Immature natural killer cell (primary cell): ENCODE measurements at regions not wholly inside any gene's neighbourhood (a gene's known extent, or its start where the extent isn't known, plus 50 kb on each side); places are given as distances from the start of the nearest gene placed in this dataset.

Source experiments
- DNase-seq, 3 donors: peaks; one replicate each; pipeline ENCODE4 v3.0.0; 2022; ENCODE audit warnings: mixed read lengths in 1 of 3
- H3K27ac Mint-ChIP-seq, 6 donors: one replicate each; pipeline ENCODE4 v1.8.0; 2020; ENCODE audit warnings: mixed read lengths in 6 of 6, mild to moderate bottlenecking in 5 of 6, inconsistent platforms in 4 of 6, moderate library complexity in 3 of 6
- H3K27me3 Mint-ChIP-seq, 3 donors: one replicate each; pipeline ENCODE4 v1.8.0; 2020 to 2021; ENCODE audit warnings: low read depth in 3 of 3, mild to moderate bottlenecking in 3 of 3, mixed read lengths in 3 of 3, moderate library complexity in 3 of 3, inconsistent platforms in 1 of 3
- H3K36me3 Mint-ChIP-seq, 3 donors: one replicate each; pipeline ENCODE4 v1.8.0; 2020; ENCODE audit warnings: mixed read lengths in 3 of 3, inconsistent platforms in 2 of 3, mild to moderate bottlenecking in 2 of 3
- H3K4me1 Mint-ChIP-seq, 2 donors: one replicate each; pipeline ENCODE4 v1.8.0; 2020; ENCODE audit warnings: inconsistent platforms in 2 of 2, mild to moderate bottlenecking in 2 of 2, mixed read lengths in 2 of 2, moderate library complexity in 1 of 2
- H3K4me3 Mint-ChIP-seq, 5 donors: one replicate each; pipeline ENCODE4 v1.8.0; 2020; ENCODE audit warnings: mild to moderate bottlenecking in 5 of 5, mixed read lengths in 5 of 5, inconsistent platforms in 3 of 5, moderate library complexity in 3 of 5
- H3K9me3 Mint-ChIP-seq, 6 donors: one replicate each; pipeline ENCODE4 v1.8.0; 2020; ENCODE audit warnings: mild to moderate bottlenecking in 6 of 6, mixed read lengths in 6 of 6, inconsistent platforms in 4 of 6, moderate library complexity in 3 of 6

GRCh38 chr2:107308835-107309234 lies 422.9 kb upstream of the ST6GAL2 start:
- DNase-seq: no peak
- Mint-ChIP-seq H3K27ac (no peak overlapping the region), H3K27me3 (peaks cover 0 to 3% (median 0%) of the 10 kb centered on the region in 3 donors), H3K9me3 (peaks cover 14 to 41% (median 16%) of the 10 kb centered on the region in 6 donors), H3K36me3 (peaks cover 0 to 4% (median 0%) of the 10 kb centered on the region in 3 donors), H3K4me3 (no peak overlapping the region), H3K4me1 (no peaks in the 10 kb centered on the region)

DNA sequence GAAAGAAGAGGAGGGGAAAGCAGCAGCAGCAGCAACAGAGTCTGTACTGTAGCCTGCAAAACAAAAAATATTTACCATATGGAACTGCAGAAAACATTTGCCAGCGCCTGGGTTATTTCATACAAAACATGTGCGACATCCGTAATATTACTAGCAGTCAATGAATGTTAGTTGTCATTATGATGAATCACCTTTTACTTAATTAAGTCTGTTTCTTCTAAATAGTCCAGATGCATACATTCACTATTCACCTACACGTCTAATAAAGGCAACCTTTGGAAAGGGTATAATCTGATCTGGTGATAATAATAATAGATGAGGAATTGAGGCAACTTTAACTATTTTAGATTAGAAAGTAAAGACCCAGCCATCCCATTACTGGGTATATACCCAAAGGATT lies 426.3 kb upstream of the ST6GAL2 start:
- peaks cover 10 to 47% (median 16%) of the 10 kb centered on the region in 6 donors for H3K9me3 Mint-ChIP-seq
- no peaks in the 10 kb centered on the region for H3K4me1 Mint-ChIP-seq
- H3K27ac Mint-ChIP-seq: no peak overlapping the region
- H3K27me3 Mint-ChIP-seq: peaks cover 0 to 3% (median 2%) of the 10 kb centered on the region in 3 donors
- no peak for DNase-seq
- H3K4me3 Mint-ChIP-seq: no peak overlapping the region
- H3K36me3 Mint-ChIP-seq: no peaks in the 10 kb centered on the region

DNA sequence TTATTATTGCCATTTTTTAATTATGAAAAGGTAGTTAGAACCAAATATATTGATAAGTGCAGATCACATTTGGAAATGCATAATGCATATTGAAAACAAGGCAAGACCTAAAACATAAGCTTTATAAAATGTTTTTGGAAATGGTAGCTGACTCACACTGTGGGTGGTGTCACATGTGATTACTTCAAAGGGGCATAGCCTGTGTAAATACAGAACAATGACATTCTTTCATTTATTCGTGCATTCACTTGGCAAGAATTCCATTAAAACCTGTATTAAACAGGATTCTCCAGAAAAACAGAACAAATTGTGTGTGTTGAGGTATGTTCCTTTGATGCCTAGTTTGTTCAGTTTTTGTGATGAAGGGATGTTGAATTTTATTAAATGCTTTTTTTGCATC lies 427.3 kb upstream of the ST6GAL2 start:
- peaks cover 3 to 42% (median 15%) of the 10 kb centered on the region in 6 donors for H3K9me3 Mint-ChIP-seq
- no peak overlapping the region for H3K4me3 Mint-ChIP-seq
- H3K27ac Mint-ChIP-seq: no peak overlapping the region
- no peaks in the 10 kb centered on the region for H3K36me3 Mint-ChIP-seq
- no peaks in the 10 kb centered on the region for H3K4me1 Mint-ChIP-seq
- H3K27me3 Mint-ChIP-seq: peaks cover 0 to 3% (median 2%) of the 10 kb centered on the region in 3 donors
- DNase-seq: no peak

DNA sequence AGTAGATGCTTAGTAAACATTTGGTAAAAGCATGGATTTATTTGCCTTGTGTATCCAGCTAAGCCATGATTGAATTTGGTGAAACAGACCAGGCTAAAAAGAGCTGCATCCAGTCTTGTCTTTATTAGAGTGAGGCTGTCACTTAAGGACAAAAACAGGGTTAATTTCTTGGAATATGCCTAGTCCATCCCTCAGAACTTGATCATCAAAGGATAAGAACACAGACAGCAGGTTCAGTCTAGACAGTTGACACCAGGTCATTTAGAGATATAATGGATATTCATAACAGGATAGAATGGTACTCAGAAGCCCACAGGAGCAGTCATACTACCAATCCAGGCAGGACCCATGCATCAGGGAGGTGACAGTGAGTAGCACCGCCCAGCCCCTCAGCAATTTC lies 434.9 kb upstream of the ST6GAL2 start:
- Mint-ChIP-seq H3K9me3 (peaks cover 5 to 29% (median 17%) of the 10 kb centered on the region in 6 donors), H3K4me1 (no peaks in the 10 kb centered on the region), H3K27ac (no peak overlapping the region), H3K27me3 (peaks cover 0 to 3% (median 2%) of the 10 kb centered on the region in 3 donors), H3K4me3 (no peak overlapping the region), H3K36me3 (no peaks in the 10 kb centered on the region)
- DNase-seq: no peak

DNA sequence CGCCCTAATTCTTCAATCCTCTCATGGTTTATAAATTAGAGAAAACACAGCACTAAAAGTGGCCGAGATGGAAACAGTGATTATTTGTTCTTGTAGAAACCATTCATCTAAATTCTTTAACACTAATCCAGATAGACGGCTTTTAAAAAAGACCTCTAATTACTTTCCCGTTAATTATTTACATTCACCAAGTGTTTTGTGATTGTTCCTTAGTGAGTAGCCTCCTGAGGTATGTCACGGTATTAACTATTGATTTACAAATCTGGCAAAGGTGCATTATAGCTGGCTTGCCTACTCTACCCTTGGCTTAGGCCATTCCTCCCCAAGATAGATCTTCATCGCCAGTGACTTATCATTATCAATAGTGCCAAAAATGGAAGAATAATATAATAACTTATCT lies 436.4 kb upstream of the ST6GAL2 start:
- H3K4me1 Mint-ChIP-seq: no peaks in the 10 kb centered on the region
- H3K27ac Mint-ChIP-seq: no peak overlapping the region
- H3K36me3 Mint-ChIP-seq: no peaks in the 10 kb centered on the region
- DNase-seq: no peak
- H3K4me3 Mint-ChIP-seq: no peak overlapping the region
- H3K27me3 Mint-ChIP-seq: peaks cover 0 to 5% (median 0%) of the 10 kb centered on the region in 3 donors
- H3K9me3 Mint-ChIP-seq: peaks cover 5 to 37% (median 20%) of the 10 kb centered on the region in 6 donors

- Mint-ChIP-seq H3K36me3 (no peaks in the 10 kb centered on the region), H3K4me3 (no peak overlapping the region), H3K27ac (no peak overlapping the region), H3K4me1 (no peaks in the 10 kb centered on the region), H3K9me3 (peaks cover 5 to 46% (median 22%) of the 10 kb centered on the region in 6 donors), H3K27me3 (peaks cover 0 to 5% (median 0%) of the 10 kb centered on the region in 3 donors)
- DNase-seq: no peak
These were observed 438.1 kb upstream of the ST6GAL2 start for GRCh38 chr2:107323946-107324565.

- Mint-ChIP-seq H3K4me3 (no peak overlapping the region), H3K4me1 (no peaks in the 10 kb centered on the region), H3K9me3 (peaks cover 9 to 58% (median 22%) of the 10 kb centered on the region in 6 donors)
These were observed 440.2 kb upstream of the ST6GAL2 start for GRCh38 chr2:107325981-107326786.

GRCh38 chr2:107334306-107334705 lies 448.3 kb upstream of the ST6GAL2 start:
- Mint-ChIP-seq H3K4me3 (no peak overlapping the region), H3K27ac (no peak overlapping the region), H3K4me1 (no peaks in the 10 kb centered on the region), H3K36me3 (peaks cover 0 to 3% (median 0%) of the 10 kb centered on the region in 3 donors), H3K27me3 (peaks cover 0 to 5% (median 2%) of the 10 kb centered on the region in 3 donors), H3K9me3 (peaks cover 14 to 58% (median 27%) of the 10 kb centered on the region in 6 donors)
- no peak for DNase-seq

More at GRCh38 chr2:107325981-107326786, 440.2 kb upstream of the ST6GAL2 start:
- no peak for DNase-seq
- Mint-ChIP-seq H3K36me3 (peaks cover 0 to 3% (median 0%) of the 10 kb centered on the region in 3 donors), H3K27me3 (peaks cover 0 to 7% (median 0%) of the 10 kb centered on the region in 3 donors), H3K27ac (no peak overlapping the region)

DNA sequence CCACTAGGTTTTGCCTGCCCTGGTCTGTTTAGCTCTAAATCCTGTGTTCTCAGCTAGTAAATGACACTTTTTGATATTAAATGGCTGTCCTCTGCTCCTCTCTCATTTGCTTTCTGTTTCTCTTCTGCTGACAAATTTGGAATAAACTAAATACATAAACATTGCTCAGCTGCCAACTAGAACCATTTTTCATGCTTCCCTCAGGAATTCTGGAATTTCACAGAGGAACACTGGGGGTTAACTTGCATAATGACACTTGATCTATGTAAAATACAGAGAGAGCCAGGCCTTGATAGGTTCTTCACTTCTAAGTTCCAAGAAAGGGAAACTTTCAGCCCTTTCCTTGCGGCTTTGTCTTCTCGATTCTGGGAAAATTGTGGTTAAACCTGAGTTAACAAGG lies 450.6 kb upstream of the ST6GAL2 start:
- Mint-ChIP-seq H3K4me1 (no peaks in the 10 kb centered on the region), H3K36me3 (no peaks in the 10 kb centered on the region), H3K4me3 (no peak overlapping the region), H3K9me3 (peaks cover 7 to 54% (median 22%) of the 10 kb centered on the region in 6 donors), H3K27me3 (peaks cover 0 to 3% (median 2%) of the 10 kb centered on the region in 3 donors), H3K27ac (no peak overlapping the region)
- DNase-seq: no peak

GRCh38 chr2:107337209-107337898 lies 451.4 kb upstream of the ST6GAL2 start:
- H3K4me1 Mint-ChIP-seq: no peaks in the 10 kb centered on the region
- DNase-seq: no peak
- no peak overlapping the region for H3K4me3 Mint-ChIP-seq
- H3K36me3 Mint-ChIP-seq: no peaks in the 10 kb centered on the region
- no peak overlapping the region for H3K27ac Mint-ChIP-seq
- peaks cover 0 to 3% (median 2%) of the 10 kb centered on the region in 3 donors for H3K27me3 Mint-ChIP-seq
- peaks cover 4 to 49% (median 22%) of the 10 kb centered on the region in 6 donors for H3K9me3 Mint-ChIP-seq

- Mint-ChIP-seq H3K9me3 (peaks cover 4 to 42% (median 22%) of the 10 kb centered on the region in 6 donors), H3K4me3 (no peak overlapping the region), H3K27ac (no peak overlapping the region), H3K4me1 (no peaks in the 10 kb centered on the region), H3K36me3 (no peaks in the 10 kb centered on the region), H3K27me3 (peaks cover 0 to 3% (median 2%) of the 10 kb centered on the region in 3 donors)
- DNase-seq: no peak
These were observed 452.1 kb upstream of the ST6GAL2 start for GRCh38 chr2:107338059-107338458.

- Mint-ChIP-seq H3K9me3 (peaks cover 4 to 42% (median 21%) of the 10 kb centered on the region in 6 donors), H3K36me3 (no peaks in the 10 kb centered on the region), H3K27ac (no peak overlapping the region), H3K4me3 (no peak overlapping the region), H3K4me1 (no peaks in the 10 kb centered on the region), H3K27me3 (peaks cover 0 to 3% (median 2%) of the 10 kb centered on the region in 3 donors)
- no peak for DNase-seq
These were observed 452.6 kb upstream of the ST6GAL2 start for GRCh38 chr2:107338571-107338970.

DNA sequence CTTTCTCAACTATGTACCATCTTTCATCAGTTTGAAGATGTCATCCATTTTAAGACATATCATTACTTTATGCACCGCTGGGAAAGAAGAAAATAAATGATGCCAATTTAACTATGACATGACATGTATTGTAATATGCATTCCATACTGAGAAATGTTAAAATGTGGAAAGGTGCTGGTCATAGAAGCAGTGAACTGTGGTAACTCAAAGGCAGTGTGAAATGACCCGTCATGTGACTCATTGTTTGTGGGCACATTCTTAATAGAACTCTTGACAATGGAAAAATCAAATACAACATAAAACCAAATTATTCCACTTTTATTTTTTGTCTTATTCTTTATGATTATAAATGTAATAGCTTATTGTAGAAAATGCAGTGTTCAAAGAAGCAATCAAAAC lies 455.0 kb upstream of the ST6GAL2 start:
- Mint-ChIP-seq H3K9me3 (peaks cover 2 to 37% (median 19%) of the 10 kb centered on the region in 6 donors), H3K27ac (no peak overlapping the region)

GRCh38 chr2:107349329-107349728 lies 463.4 kb upstream of the ST6GAL2 start:
- peaks cover 9 to 41% (median 25%) of the 10 kb centered on the region in 6 donors for H3K9me3 Mint-ChIP-seq
- no peaks in the 10 kb centered on the region for H3K4me1 Mint-ChIP-seq
- DNase-seq: no peak
- H3K27ac Mint-ChIP-seq: no peak overlapping the region
- H3K4me3 Mint-ChIP-seq: no peak overlapping the region
- peaks cover 0 to 4% (median 0%) of the 10 kb centered on the region in 3 donors for H3K36me3 Mint-ChIP-seq
- H3K27me3 Mint-ChIP-seq: peaks cover 0 to 6% (median 0%) of the 10 kb centered on the region in 3 donors

More for the DNA sequence above, 455.0 kb upstream of the ST6GAL2 start:
- DNase-seq: no peak
- Mint-ChIP-seq H3K4me3 (no peak overlapping the region), H3K4me1 (no peaks in the 10 kb centered on the region), H3K36me3 (no peaks in the 10 kb centered on the region), H3K27me3 (peaks cover 0 to 3% (median 2%) of the 10 kb centered on the region in 3 donors)
